ENCODE measurements at regions not wholly inside any gene's neighbourhood (a gene's known extent, or its start where the extent isn't known, plus 50 kb on each side); places are given as distances from the start of the nearest gene placed in this dataset.

- TF ChIP-seq ZBTB33 (IDR thresholded peaks at IDR 0.05; ENCODE audit: borderline replicate concordance, low read depth) (no peak), YY1 (IDR thresholded peaks at IDR 0.05; ENCODE audit: low read depth) (no peak), CTCF (IDR thresholded peaks at IDR 0.05) (no peak), REST (IDR thresholded peaks at IDR 0.05; ENCODE audit: low read depth, low read length) (no peak), EZH2phosphoT487 (IDR thresholded peaks at IDR 0.05; ENCODE audit: borderline replicate concordance, low read depth) (no peak), FOXM1 (IDR thresholded peaks at IDR 0.05; ENCODE audit: low read depth) (no peak), SMC3 (IDR thresholded peaks at IDR 0.05; ENCODE audit: low read depth, low read length) (no peak)
Observed at GRCh38 chr2:215498431-215498830, 62.6 kb upstream of the FN1 start.

Measured in SK-N-SH (cell line).